Fibroblast of pulmonary artery (primary cell): ENCODE measurements at regions not wholly inside any gene's neighbourhood (a gene's known extent, or its start where the extent isn't known, plus 50 kb on each side); places are given as distances from the start of the nearest gene placed in this dataset.

Experiments used
- DNase-seq: peaks from one replicate; pipeline ENCODE4 v3.0.0-alpha.2; 2010; ENCODE audit warnings: low read depth
- H3K4me3 ChIP-seq: replicated peaks from 2 replicates; pipeline ENCODE4 v1.5.1; 2011; ENCODE audit warnings: low read depth, mild to moderate bottlenecking, control low read depth, low read length, moderate library complexity
- TF ChIP-seq, protein P1 (sequence below): IDR thresholded peaks from 2 replicates; pipeline ENCODE4 v1.5.1; 2011; ENCODE audit warnings: mild to moderate bottlenecking, control low read depth, low read length, inconsistent platforms; ENCODE audit errors: missing control alignments

DNA sequence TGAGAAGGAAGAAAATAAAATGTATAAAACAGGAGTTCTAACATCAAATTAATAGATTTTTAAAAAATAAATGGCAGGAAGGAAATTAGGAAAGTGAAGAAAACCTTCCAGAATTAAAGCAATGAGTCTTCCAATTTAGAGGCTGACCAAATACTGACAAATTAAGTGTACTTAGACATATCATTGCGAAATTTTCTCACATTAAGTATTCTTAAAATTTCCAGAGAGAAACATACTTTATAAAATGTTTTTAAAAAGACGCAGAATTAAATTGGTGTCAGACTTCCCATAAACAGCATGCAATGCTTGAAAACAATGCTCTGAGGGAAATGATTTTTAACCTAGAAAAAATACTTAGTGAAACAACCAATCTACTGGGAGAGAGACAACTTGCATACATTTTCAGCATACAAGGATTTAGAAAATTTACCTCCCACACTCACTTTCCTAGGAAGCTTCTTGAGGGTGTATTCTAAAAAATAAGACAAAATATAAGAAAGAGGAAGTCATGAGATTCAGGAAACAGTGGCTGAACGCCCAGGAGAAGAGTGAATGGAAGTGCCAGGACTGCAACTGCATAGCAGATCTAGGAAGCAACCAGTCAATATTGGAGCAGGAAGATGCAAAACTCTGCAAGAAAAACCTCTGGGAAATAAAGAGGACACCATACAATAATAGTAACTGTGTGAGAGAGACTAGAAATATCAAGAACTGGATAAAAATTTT lies 339.9 kb downstream of the ADCYAP1 start:
- TF ChIP-seq, protein P1, sequence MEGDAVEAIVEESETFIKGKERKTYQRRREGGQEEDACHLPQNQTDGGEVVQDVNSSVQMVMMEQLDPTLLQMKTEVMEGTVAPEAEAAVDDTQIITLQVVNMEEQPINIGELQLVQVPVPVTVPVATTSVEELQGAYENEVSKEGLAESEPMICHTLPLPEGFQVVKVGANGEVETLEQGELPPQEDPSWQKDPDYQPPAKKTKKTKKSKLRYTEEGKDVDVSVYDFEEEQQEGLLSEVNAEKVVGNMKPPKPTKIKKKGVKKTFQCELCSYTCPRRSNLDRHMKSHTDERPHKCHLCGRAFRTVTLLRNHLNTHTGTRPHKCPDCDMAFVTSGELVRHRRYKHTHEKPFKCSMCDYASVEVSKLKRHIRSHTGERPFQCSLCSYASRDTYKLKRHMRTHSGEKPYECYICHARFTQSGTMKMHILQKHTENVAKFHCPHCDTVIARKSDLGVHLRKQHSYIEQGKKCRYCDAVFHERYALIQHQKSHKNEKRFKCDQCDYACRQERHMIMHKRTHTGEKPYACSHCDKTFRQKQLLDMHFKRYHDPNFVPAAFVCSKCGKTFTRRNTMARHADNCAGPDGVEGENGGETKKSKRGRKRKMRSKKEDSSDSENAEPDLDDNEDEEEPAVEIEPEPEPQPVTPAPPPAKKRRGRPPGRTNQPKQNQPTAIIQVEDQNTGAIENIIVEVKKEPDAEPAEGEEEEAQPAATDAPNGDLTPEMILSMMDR: no peak
- no peak overlapping the region for H3K4me3 ChIP-seq
- no peak for DNase-seq

DNA sequence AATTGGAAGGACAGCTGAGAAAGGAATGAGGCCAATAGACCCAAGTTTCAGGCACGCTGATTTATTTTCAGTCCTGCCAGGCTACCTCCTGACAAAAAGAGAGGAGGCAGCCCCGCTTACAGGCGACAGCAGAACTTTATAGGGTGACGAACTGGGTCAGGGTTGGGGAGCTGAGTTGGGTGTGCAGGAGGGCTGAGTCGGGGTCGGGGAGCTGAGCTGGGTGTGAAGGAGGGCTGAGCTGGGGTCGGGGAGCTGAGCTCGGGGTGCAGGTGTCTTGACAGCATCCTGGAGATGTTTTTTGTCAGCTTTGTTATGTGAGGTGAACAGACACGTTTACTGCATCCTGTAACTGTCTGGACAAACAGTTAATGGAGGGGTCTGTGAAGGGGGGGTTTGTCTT lies 342.2 kb downstream of the ADCYAP1 start:
- H3K4me3 ChIP-seq: no peak overlapping the region
- TF ChIP-seq, protein P1: no peak
- DNase-seq: no peak

DNA sequence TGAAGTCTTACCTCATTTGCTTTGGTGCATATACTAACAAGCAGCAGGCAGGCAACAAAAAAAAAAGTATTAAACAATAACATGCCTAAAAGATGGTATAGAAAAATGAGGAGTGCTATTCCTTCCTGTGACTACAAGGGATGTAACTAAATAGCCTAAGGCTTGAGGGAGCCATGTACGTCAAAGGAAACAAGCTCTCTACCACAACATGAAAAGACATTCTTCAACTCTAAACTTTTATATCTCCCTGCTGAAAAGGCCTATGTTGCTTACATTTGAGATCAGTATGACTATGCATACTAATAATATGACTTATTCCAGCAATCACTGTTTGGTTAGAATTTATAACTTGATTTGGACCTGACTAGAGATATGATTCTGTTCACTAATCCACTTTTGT lies 347.9 kb downstream of the ADCYAP1 start:
- TF ChIP-seq, protein P1: no peak
- no peak for DNase-seq
- no peak overlapping the region for H3K4me3 ChIP-seq

DNA sequence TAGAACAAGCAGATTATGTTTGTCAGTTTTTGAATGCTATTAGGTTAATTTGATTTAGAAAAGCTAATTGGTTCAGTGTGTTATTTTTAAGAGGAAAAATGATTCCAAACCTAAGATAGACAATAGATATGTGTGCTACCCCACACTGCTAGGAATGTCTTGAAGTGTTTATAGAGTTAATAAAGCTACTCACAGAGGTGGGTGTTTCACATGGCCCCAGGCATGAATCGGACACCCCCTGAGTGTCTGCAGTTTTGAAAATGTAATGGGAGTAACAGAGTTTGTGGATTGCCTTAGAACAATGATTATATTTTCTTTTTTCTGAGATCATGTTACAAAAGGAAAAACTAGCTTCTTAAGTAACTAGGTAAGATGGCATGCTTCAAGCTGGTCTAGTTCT lies 348.3 kb downstream of the ADCYAP1 start:
- no peak overlapping the region for H3K4me3 ChIP-seq
- TF ChIP-seq, protein P1: no peak
- no peak for DNase-seq

DNA sequence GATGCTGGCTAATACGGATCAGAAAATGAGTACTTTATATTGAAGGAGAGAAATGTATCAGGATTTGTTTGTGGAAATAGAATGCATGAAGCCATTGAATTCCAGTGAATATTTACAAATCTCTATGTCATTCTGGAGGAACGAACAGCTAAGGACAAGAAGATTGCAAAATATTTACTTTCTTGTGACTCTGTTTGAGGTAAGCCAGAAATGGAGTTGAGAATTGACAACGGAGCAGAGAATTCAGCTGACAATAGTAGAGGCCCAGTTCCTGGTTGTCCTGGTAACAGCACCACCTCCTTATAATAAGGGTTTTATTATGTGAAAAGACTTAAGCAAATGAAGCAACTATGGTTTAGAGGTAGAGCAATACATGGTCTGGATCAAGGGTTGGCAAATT lies 349.2 kb downstream of the ADCYAP1 start:
- TF ChIP-seq, protein P1: no peak
- DNase-seq: no peak

DNA sequence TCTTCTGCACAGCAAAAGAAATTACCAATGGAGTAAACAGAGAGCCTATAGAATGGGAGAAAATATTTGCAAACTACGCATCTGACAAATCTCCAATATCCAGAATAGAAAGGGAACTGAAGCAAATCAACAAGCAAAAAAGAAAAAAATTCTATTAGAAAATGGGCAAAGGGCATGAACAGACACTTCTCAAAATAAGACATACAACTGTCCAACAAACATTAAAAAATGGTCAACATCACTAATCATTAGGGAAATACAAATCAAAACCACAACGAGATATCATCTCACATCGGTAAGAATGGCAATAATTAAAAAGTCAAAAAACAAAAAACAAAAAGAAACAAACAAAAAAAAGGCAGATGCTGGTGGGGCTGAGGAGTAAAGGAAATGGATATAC lies 356.4 kb downstream of the ADCYAP1 start:
- DNase-seq: no peak
- H3K4me3 ChIP-seq: no peak overlapping the region
- TF ChIP-seq, protein P1: no peak

More for the DNA sequence above, 349.2 kb downstream of the ADCYAP1 start:
- H3K4me3 ChIP-seq: no peak overlapping the region

DNA sequence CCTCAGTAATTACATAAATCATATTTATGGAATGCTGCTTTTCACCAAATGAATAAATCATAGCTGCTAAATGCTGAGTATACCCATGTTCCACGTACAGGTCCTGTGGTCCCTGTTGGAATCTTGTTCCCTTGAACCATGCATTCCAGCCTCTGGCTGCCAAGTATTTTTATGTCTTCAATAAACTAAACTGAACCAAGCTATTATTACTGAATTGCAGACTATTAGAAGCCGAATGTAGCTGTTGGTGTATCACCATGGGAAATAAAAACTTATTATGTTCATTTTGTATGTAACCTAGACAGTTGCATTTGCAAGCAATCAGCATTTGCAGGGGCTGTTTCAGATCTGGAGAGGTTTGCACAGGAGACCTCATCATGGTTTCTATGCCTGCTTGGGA lies 362.4 kb downstream of the ADCYAP1 start:
- no peak overlapping the region for H3K4me3 ChIP-seq
- DNase-seq: no peak
- TF ChIP-seq, protein P1: no peak
